Testis (tissue), 2 donors: ENCODE measurements at regions not wholly inside any gene's neighbourhood (a gene's known extent, or its start where the extent isn't known, plus 50 kb on each side); places are given as distances from the start of the nearest gene placed in this dataset.

ENCODE experiments used
- POLR2A ChIP-seq: fragments of 450-650 bp; IDR thresholded peaks from one replicate; pipeline ENCODE4 v1.6.1; 2017; ENCODE audit warnings: antibody characterized with exemption, mild to moderate bottlenecking, moderate library complexity
- TF ChIP-seq, protein P1 (sequence below), 3 experiments: fragments of 450-650 bp in 2 of 3; fragments of 200-600 bp in 1 of 3; sonication (generic) in 1 of 3; IDR thresholded peaks; one replicate each; pipeline ENCODE4 v1.5.1; 2016 to 2019; ENCODE audit warnings: antibody characterized with exemption in 3 of 3, mild to moderate bottlenecking in 2 of 3, moderate library complexity in 1 of 3

- TF ChIP-seq, protein P1, sequence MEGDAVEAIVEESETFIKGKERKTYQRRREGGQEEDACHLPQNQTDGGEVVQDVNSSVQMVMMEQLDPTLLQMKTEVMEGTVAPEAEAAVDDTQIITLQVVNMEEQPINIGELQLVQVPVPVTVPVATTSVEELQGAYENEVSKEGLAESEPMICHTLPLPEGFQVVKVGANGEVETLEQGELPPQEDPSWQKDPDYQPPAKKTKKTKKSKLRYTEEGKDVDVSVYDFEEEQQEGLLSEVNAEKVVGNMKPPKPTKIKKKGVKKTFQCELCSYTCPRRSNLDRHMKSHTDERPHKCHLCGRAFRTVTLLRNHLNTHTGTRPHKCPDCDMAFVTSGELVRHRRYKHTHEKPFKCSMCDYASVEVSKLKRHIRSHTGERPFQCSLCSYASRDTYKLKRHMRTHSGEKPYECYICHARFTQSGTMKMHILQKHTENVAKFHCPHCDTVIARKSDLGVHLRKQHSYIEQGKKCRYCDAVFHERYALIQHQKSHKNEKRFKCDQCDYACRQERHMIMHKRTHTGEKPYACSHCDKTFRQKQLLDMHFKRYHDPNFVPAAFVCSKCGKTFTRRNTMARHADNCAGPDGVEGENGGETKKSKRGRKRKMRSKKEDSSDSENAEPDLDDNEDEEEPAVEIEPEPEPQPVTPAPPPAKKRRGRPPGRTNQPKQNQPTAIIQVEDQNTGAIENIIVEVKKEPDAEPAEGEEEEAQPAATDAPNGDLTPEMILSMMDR (IDR thresholded peaks at IDR 0.05) = no peak
- no peak for TF ChIP-seq POLR2A
Measured at GRCh38 chr2:215527736-215528135, 91.9 kb upstream of the FN1 start.
